ENCODE measurements at regions not wholly inside any gene's neighbourhood (a gene's known extent, or its start where the extent isn't known, plus 50 kb on each side); places are given as distances from the start of the nearest gene placed in this dataset.

- Histone ChIP-seq H4K5ac (ENCODE audit: insufficient read length, low read depth, low read length) (no peak overlapping the region), H3K14ac (ENCODE audit: insufficient read depth, low read length) (no peak overlapping the region), H3T11ph (ENCODE audit: low read length) (no peak overlapping the region), H4K20me1 (ENCODE audit: control insufficient read depth, insufficient read depth, insufficient read length) (no peaks in the 10 kb centered on the region), H2BK20ac (ENCODE audit: low read depth, low read length, poor library complexity, severe bottlenecking) (no peak overlapping the region), H3K79me1 (ENCODE audit: insufficient read depth, low read depth, low read length, poor library complexity, severe bottlenecking) (no peaks in the 10 kb centered on the region), H3K4ac (ENCODE audit: low read depth, low read length) (no peak overlapping the region), H3K23me2 (ENCODE audit: insufficient read length, low read depth, low read length, poor library complexity, severe bottlenecking) (no peaks in the 10 kb centered on the region), H3K4me1 (ENCODE audit: insufficient read depth, low read length) (peaks cover 6% of the 10 kb centered on the region; the same call in 1 of the 2 replicates), H3K27me3 (ENCODE audit: insufficient read depth, low read length) (no peaks in the 10 kb centered on the region), H2BK12ac (ENCODE audit: insufficient read length, low read depth, low read length) (no peak overlapping the region), H3K4me2 (ENCODE audit: insufficient read depth, insufficient read length, low read length) (no peak overlapping the region), H2BK15ac (ENCODE audit: low read depth, low read length) (no peak overlapping the region), H3K18ac (ENCODE audit: insufficient read length, low read depth, low read length) (no peak overlapping the region), H4K91ac (ENCODE audit: insufficient read length, low read depth, low read length) (no peak overlapping the region), H2AK5ac (ENCODE audit: insufficient read length, low read length) (no peak overlapping the region), H2AFZ (ENCODE audit: low read length) (no peak overlapping the region), H3K56ac (ENCODE audit: insufficient read length, low read depth, low read length) (no peak overlapping the region), H3K23ac (ENCODE audit: insufficient read length, low read depth, low read length) (no peak overlapping the region), H3K9ac (ENCODE audit: extremely low read depth, insufficient read length, low read length) (no peak overlapping the region), H3K9me3 (ENCODE audit: control insufficient read depth, low read depth, low read length) (no peaks in the 10 kb centered on the region), H3K27ac (ENCODE audit: insufficient read length, low read depth, low read length) (no peak overlapping the region), H2BK5ac (ENCODE audit: insufficient read length, low read length) (no peak overlapping the region), H2BK120ac (ENCODE audit: low read depth, low read length, poor library complexity, severe bottlenecking) (no peak overlapping the region), H3K79me2 (ENCODE audit: insufficient read depth, low read length) (no peaks in the 10 kb centered on the region), H4K8ac (replicated peaks; ENCODE audit: insufficient read length, low read depth, low read length) (no peak overlapping the region)
- Mint-ChIP-seq H3K27ac (no peak overlapping the region), H3K36me3 (ENCODE audit: insufficient read depth in 1 of 3, low read depth in 3 of 3) (no peaks in the 10 kb centered on the region), H3K9me3 (no peaks in the 10 kb centered on the region), H3K4me1 (peaks cover 58% of the 10 kb centered on the region in 2 experiments), H3K27me3 (ENCODE audit: low read depth) (no peaks in the 10 kb centered on the region; the same call in 1 of the 2 replicates), H3K4me3 (no peak overlapping the region)
- DNase-seq: no peak
- TF ChIP-seq, protein P1, sequence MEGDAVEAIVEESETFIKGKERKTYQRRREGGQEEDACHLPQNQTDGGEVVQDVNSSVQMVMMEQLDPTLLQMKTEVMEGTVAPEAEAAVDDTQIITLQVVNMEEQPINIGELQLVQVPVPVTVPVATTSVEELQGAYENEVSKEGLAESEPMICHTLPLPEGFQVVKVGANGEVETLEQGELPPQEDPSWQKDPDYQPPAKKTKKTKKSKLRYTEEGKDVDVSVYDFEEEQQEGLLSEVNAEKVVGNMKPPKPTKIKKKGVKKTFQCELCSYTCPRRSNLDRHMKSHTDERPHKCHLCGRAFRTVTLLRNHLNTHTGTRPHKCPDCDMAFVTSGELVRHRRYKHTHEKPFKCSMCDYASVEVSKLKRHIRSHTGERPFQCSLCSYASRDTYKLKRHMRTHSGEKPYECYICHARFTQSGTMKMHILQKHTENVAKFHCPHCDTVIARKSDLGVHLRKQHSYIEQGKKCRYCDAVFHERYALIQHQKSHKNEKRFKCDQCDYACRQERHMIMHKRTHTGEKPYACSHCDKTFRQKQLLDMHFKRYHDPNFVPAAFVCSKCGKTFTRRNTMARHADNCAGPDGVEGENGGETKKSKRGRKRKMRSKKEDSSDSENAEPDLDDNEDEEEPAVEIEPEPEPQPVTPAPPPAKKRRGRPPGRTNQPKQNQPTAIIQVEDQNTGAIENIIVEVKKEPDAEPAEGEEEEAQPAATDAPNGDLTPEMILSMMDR (conservative IDR thresholded peaks at IDR 0.05): no peak
- no CpG with 5 or more reads among the region's 2 CpGs for WGBS (ENCODE audit: extremely low coverage, insufficient read length, low lambda C conversion rate)
Observed at GRCh38 chr5:114311281-114311680, 50.6 kb upstream of the KCNN2 start.
